WTC11 (cell line): ENCODE measurements at regions not wholly inside any gene's neighbourhood (a gene's known extent, or its start where the extent isn't known, plus 50 kb on each side); places are given as distances from the start of the nearest gene placed in this dataset.

ENCODE experiments used
- ATAC-seq: fragments of 200-7000 bp; cut with Tn5 transposase; 2 replicates; pipeline ENCODE4 v1.10.0; 2021; ENCODE audit warnings: mild to moderate bottlenecking, moderate library complexity
- CTCF ChIA-PET: fragments of 300-600 bp; sonication (Branson Sonifier 250); formaldehyde crosslinking; loops from one replicate; lab custom pipeline; 2021; ENCODE audit warnings: antibody characterized with exemption; lab: Charles Lee
- POLR2A ChIA-PET: fragments of 350-600 bp; sonication (Branson Sonifier 250); formaldehyde crosslinking; loops from one replicate; lab custom pipeline; 2021; ENCODE audit warnings: antibody characterized with exemption; lab: Charles Lee
- DNase-seq: peaks from one replicate; pipeline ENCODE4 v3.0.0; 2021; ENCODE audit warnings: low spot score
- H3K27ac Mint-ChIP-seq: 2 replicates; pipeline ENCODE4 v1.8.0; 2021; ENCODE audit warnings: mixed read lengths
- H3K27me3 Mint-ChIP-seq: 2 replicates; pipeline ENCODE4 v1.8.0; 2021; ENCODE audit warnings: low read depth, mild to moderate bottlenecking, moderate library complexity, mixed read lengths
- H3K36me3 Mint-ChIP-seq: 2 replicates; pipeline ENCODE4 v1.8.0; 2021; ENCODE audit warnings: mixed read lengths
- H3K4me1 Mint-ChIP-seq: 2 replicates; pipeline ENCODE4 v1.8.0; 2022; ENCODE audit warnings: mixed read lengths
- H3K4me3 Mint-ChIP-seq: 2 replicates; pipeline ENCODE4 v1.8.0; 2021; ENCODE audit warnings: mild to moderate bottlenecking, moderate library complexity, mixed read lengths
- H3K9me3 Mint-ChIP-seq: 2 replicates; pipeline ENCODE4 v1.8.0; 2021; ENCODE audit warnings: mixed read lengths
- ARID4B ChIP-seq: sonication (generic); formaldehyde crosslinking; IDR thresholded peaks from 2 replicates; pipeline ENCODE4 v1.8.0; 2023; ENCODE audit warnings: missing genetic modification reagents, mild to moderate bottlenecking, borderline replicate concordance
- ATF3 ChIP-seq: sonication (generic); formaldehyde crosslinking; conservative IDR thresholded peaks from 2 replicates; pipeline ENCODE4 v1.8.1; 2022; ENCODE audit warnings: mild to moderate bottlenecking, missing genetic modification reagents
- ELF4 ChIP-seq: sonication (generic); formaldehyde crosslinking; IDR thresholded peaks from 2 replicates; pipeline ENCODE4 v1.8.1; 2022; ENCODE audit warnings: low read depth, mild to moderate bottlenecking, moderate library complexity, missing genetic modification reagents
- ESRRA ChIP-seq: sonication (generic); formaldehyde crosslinking; IDR thresholded peaks from 2 replicates; pipeline ENCODE4 v1.8.1; 2022; ENCODE audit warnings: mild to moderate bottlenecking, missing genetic modification reagents, borderline replicate concordance
- GTF2I ChIP-seq: fragments of 250-450 bp; sonication (Bioruptor Pico); conservative IDR thresholded peaks from 2 replicates; pipeline ENCODE4 v1.4.0; 2021; ENCODE audit warnings: mild to moderate bottlenecking
- MLX ChIP-seq: sonication (generic); formaldehyde crosslinking; IDR thresholded peaks from 2 replicates; pipeline ENCODE4 v1.8.1; 2023; ENCODE audit warnings: mild to moderate bottlenecking, missing genetic modification reagents, moderate library complexity
- NFATC4 ChIP-seq: fragments of 250-450 bp; sonication (Bioruptor Pico); IDR thresholded peaks from 2 replicates; pipeline ENCODE4 v1.9.0; 2021; ENCODE audit warnings: mild to moderate bottlenecking
- PRDM15 ChIP-seq: sonication (generic); formaldehyde crosslinking; IDR thresholded peaks from 2 replicates; pipeline ENCODE4 v1.8.0; 2022; ENCODE audit warnings: missing genetic modification reagents
- SMAD3 ChIP-seq: sonication (generic); formaldehyde crosslinking; IDR thresholded peaks from 2 replicates; pipeline ENCODE4 v1.8.0; 2022; ENCODE audit warnings: missing genetic modification reagents, mild to moderate bottlenecking, borderline replicate concordance
- STAT6 ChIP-seq: sonication (generic); formaldehyde crosslinking; conservative IDR thresholded peaks from 2 replicates; pipeline ENCODE4 v1.8.1; 2023; ENCODE audit warnings: mild to moderate bottlenecking, low read depth, missing genetic modification reagents, moderate library complexity
- USF1 ChIP-seq: sonication (generic); formaldehyde crosslinking; IDR thresholded peaks from 2 replicates; pipeline ENCODE4 v1.8.0; 2022; ENCODE audit warnings: mild to moderate bottlenecking, missing genetic modification reagents
- USF2 ChIP-seq: sonication (generic); formaldehyde crosslinking; IDR thresholded peaks from 2 replicates; pipeline ENCODE4 v1.8.1; 2023; ENCODE audit warnings: mild to moderate bottlenecking, missing genetic modification reagents, moderate library complexity
- ZNF219 ChIP-seq: sonication (generic); formaldehyde crosslinking; IDR thresholded peaks from 2 replicates; pipeline ENCODE4 v1.8.0; 2023; ENCODE audit warnings: missing genetic modification reagents, mild to moderate bottlenecking, borderline replicate concordance
- ZNF396 ChIP-seq: fragments of 250-450 bp; sonication (Bioruptor Pico); IDR thresholded peaks from 2 replicates; pipeline ENCODE4 v1.8.0; 2021; ENCODE audit warnings: mild to moderate bottlenecking, moderate library complexity, borderline replicate concordance
- ZNF425 ChIP-seq: fragments of 250-450 bp; sonication (Bioruptor Pico); conservative IDR thresholded peaks from 2 replicates; pipeline ENCODE4 v1.9.0; 2021; ENCODE audit warnings: mild to moderate bottlenecking

GRCh38 chr6:21740376-21741124 lies 147.0 kb downstream of the SOX4 start (continued):
- TF ChIP-seq STAT6 (CRISPR knock-in tag) (no peak), ESRRA (CRISPR knock-in tag) (no peak), NFATC4 (CRISPR knock-in tag) (no peak), MLX (CRISPR knock-in tag) (no peak), ARID4B (no peak)
- TF ChIP-seq, all 79 proteins: peak for 0

GRCh38 chr6:21741221-21742109 lies 147.9 kb downstream of the SOX4 start:
- DNase-seq (no peak), ATAC-seq (peak; percentile 59)
- Mint-ChIP-seq H3K4me1 (peaks cover 75% of the 10 kb centered on the region), H3K27ac (peak overlapping the region; percentile 97), H3K27me3 (no peaks in the 10 kb centered on the region), H3K4me3 (peak overlapping the region; percentile 61), H3K36me3 (peaks cover 7% of the 10 kb centered on the region; the same call in 1 of the 2 replicates), H3K9me3 (0 out of 2 replicates have a peak, but pooled peaks cover 3% of the 10 kb centered on the region)
- POLR2A ChIA-PET, result interaction anchor here (1.6 to 4.6 kb wide), 2 partner anchors 76 to 147 kb away, joined by 5 to 25 read pairs; partner anchors contain the start of gene SOX4
- CTCF ChIA-PET, result interaction anchor here (0.6 to 2.2 kb wide), 7 partner anchors 9 to 194 kb away, joined by 3 to 8 read pairs (median 5); partner anchors contain the start of gene SOX4
- no peak for TF ChIP-seq USF2
- no peak for TF ChIP-seq ATF3 (CRISPR knock-in tag)
- no peak for TF ChIP-seq ZNF219 (CRISPR knock-in tag)
- TF ChIP-seq ZNF425 (CRISPR knock-in tag), result no peak
- TF ChIP-seq ZNF396, result no peak
- TF ChIP-seq PRDM15, result no peak
- TF ChIP-seq SMAD3 (CRISPR knock-in tag), result no peak
- no peak for TF ChIP-seq USF1 (CRISPR knock-in tag)
- no peak for TF ChIP-seq GTF2I (CRISPR knock-in tag)
- TF ChIP-seq NFATC4 (CRISPR knock-in tag), result no peak
- TF ChIP-seq ELF4, result no peak
